ENCODE measurements at regions not wholly inside any gene's neighbourhood (a gene's known extent, or its start where the extent isn't known, plus 50 kb on each side); places are given as distances from the start of the nearest gene placed in this dataset.

DNA sequence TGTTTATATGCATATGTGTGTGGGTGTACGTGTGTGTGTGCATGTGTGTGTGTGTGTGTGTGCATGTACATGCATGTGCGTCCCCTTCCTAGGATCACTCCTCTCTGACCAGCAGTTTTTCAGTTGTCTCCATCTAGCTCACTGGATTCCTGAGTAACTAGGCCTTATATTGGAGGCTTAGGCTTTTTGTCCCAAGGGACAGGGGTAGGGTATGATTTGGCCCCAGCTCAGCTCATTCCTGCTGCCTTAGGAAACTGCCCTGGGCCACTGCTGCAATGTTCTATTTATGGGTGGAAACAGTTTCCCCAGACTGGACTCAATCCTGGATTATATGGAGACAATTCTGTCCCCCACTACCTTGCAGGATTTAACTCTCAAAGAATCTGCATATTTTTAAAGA is 68.8 kb upstream of the SDK1 start:
- DNase-seq (ENCODE audit: low spot score): no peak
- TF ChIP-seq, protein P1, sequence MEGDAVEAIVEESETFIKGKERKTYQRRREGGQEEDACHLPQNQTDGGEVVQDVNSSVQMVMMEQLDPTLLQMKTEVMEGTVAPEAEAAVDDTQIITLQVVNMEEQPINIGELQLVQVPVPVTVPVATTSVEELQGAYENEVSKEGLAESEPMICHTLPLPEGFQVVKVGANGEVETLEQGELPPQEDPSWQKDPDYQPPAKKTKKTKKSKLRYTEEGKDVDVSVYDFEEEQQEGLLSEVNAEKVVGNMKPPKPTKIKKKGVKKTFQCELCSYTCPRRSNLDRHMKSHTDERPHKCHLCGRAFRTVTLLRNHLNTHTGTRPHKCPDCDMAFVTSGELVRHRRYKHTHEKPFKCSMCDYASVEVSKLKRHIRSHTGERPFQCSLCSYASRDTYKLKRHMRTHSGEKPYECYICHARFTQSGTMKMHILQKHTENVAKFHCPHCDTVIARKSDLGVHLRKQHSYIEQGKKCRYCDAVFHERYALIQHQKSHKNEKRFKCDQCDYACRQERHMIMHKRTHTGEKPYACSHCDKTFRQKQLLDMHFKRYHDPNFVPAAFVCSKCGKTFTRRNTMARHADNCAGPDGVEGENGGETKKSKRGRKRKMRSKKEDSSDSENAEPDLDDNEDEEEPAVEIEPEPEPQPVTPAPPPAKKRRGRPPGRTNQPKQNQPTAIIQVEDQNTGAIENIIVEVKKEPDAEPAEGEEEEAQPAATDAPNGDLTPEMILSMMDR (IDR thresholded peaks at IDR 0.05): no peak
- no peak overlapping the region for H3K4me3 ChIP-seq
- peak overlapping the region; percentile 73 to 81 for H3K27ac ChIP-seq

DNA sequence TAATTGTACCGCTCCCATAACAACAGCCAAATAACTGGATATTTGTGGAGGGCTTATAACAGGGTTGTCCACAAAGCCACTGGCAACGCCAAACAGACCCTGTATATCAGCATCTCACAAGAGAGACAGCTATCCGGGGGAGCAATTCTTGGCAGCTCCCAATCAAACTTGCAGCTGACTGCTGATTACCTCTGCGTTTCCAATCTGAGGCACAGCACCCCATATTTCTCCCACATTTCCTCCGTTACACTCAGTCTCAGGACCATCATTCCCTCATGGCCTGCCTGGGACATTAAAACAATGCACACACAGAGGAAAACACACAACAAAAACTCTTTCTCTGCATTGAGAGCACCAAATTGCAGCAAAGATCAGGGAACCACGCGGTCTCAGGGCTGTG is 67.8 kb upstream of the SDK1 start:
- TF ChIP-seq, protein P1 (IDR thresholded peaks at IDR 0.05): no peak
- no peak for DNase-seq (ENCODE audit: low spot score)
- no peak overlapping the region for H3K4me3 ChIP-seq
- peak overlapping the region; percentile 73 to 81 for H3K27ac ChIP-seq

DNA sequence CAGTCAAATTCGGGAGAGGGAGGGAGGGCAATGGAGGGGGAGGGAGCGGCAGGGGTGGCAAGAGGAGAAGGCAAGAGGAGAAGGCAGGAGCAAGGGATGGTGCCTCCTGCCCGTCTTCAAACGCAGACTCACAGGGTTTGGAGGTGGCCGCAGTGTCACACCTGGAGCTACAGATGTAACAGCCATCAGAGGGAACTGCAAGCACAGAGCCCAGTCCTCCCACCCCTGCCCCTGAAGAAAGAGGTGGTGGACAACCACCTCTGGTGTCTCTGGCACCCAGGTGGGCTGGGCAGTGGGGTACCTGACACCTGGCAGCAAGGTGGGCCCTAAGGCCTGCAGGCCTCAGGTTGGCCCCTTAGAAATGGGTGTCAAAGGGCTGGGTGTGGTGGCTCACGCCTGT is 67.0 kb upstream of the SDK1 start:
- TF ChIP-seq, protein P1 (IDR thresholded peaks at IDR 0.05): no peak
- no peak for DNase-seq (ENCODE audit: low spot score)
- H3K4me3 ChIP-seq: no peak overlapping the region
- peak overlapping the region; percentile 73 to 81 for H3K27ac ChIP-seq

DNA sequence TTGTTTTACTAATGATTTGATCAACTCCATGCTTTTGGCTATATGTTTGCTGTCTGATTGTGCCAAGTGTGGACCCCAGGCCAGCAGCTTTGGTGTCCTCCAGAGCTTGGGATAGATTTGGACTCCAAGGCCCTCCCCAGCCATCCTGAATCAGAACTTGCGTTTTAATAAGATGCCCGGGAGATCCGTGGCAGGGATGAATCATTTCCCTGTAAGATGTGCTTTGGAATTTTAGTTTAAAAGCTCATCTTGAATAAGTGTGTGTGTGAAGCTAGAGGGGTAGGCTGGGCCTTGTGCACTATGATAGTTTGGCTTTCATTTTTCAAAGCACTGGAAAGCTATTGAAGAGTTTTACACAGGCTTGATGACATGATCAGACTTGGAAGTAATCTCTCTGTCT is 66.2 kb upstream of the SDK1 start:
- DNase-seq (ENCODE audit: low spot score): no peak

DNA sequence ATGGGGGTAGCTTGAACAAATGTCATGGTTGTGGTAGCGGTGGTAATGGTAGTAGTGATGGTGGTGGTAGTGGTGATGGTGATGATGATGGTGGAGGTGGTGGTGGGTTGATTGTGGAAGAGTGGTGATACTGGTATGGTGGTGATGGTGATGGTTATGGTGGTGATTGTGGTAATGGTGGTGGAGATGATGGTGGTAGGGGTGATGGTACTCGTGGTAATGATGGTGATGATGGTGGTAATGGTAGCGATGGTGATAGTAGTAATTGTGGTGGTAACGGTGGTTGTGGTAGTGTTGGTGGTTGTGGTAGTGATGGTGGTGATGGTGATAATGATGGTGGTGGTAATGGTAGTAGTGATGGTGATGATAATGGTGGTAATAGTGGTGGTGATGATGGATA is 65.7 kb upstream of the SDK1 start:
- no peak for DNase-seq (ENCODE audit: low spot score)
- Histone ChIP-seq H3K4me3 (no peak overlapping the region), H3K27ac (no peak overlapping the region)
- TF ChIP-seq, protein P1 (IDR thresholded peaks at IDR 0.05): no peak

More for the DNA sequence above, 66.2 kb upstream of the SDK1 start:
- Histone ChIP-seq H3K27ac (no peak overlapping the region), H3K4me3 (no peak overlapping the region)
- TF ChIP-seq, protein P1 (IDR thresholded peaks at IDR 0.05): no peak

DNA sequence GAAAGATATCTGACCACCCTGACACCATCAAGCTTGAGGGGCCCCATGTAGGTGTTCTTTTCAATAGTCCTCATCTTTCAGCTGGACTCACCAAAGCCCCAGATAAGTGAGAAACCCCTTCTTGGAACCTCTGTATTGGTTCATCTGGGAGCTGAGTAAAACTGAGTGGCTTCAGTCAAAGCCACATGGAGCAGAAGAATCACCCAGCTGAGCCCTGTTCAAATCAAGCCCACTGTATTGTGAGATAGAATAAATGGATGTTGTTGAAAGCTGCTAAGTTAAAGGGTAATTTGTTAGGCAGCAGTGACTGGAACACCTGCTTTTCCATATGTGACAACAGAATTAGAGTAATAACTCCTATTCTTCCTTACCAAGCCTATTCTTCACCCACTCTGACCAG is 64.8 kb upstream of the SDK1 start:
- Histone ChIP-seq H3K4me3 (no peak overlapping the region), H3K27ac (no peak overlapping the region)
- TF ChIP-seq, protein P1 (IDR thresholded peaks at IDR 0.05): no peak
- no peak for DNase-seq (ENCODE audit: low spot score)

DNA sequence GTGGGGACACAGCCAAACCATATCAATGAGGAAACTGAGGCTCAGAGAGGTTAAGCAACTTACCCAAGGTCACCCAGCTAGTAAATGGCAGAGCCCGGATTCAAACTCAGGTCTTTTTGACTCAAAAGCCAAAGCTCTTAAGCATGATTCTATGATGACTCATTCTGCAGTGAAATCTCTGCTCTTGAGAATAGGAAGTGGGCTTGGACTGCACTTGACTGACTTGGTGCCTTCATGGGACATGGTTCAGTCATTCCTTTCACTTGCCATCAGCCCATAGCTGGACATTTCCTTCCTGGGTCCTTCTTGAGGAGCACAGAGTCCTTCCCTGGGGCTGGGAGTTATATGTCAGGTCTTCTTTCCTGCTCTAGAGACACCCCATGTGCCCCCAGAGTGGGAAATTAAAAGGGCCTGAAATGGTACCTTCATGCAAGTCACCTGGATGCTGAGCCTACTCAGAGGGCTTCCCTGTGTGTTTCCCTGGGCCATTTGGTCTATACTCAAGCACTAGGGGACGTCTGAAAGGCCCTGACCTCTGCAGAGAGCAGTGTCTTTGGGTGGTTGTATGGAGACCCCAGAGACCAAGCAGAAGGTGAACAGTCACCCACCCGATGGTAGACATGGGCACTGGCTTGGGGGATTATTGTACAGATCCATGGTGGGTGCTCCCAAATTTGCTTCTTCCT is 62.4 kb upstream of the SDK1 start:
- TF ChIP-seq, protein P1 (IDR thresholded peaks at IDR 0.05): no peak
- H3K27ac ChIP-seq: no peak overlapping the region
- DNase-seq (ENCODE audit: low spot score): no peak

More for the DNA sequence above, 62.4 kb upstream of the SDK1 start:
- H3K4me3 ChIP-seq: no peak overlapping the region

Data from coronary artery (tissue), 2 donors.